ENCODE measurements at regions not wholly inside any gene's neighbourhood (a gene's known extent, or its start where the extent isn't known, plus 50 kb on each side); places are given as distances from the start of the nearest gene placed in this dataset.

- TF ChIP-seq CTCF (IDR thresholded peaks at IDR 0.05; ENCODE audit: extremely low read depth in 1 of 2, insufficient read depth in 1 of 2, low read depth in 1 of 2, low read length in 2 of 2) (no peak), POLR2AphosphoS5 (IDR thresholded peaks at IDR 0.05; ENCODE audit: insufficient read depth, low read depth, low read length) (no peak), EZH2 (IDR thresholded peaks at IDR 0.05; ENCODE audit: borderline replicate concordance, low read depth, low read length, severe bottlenecking) (no peak), POLR2A (IDR thresholded peaks at IDR 0.05; ENCODE audit: low read depth, low read length) (no peak), JUN (IDR thresholded peaks at IDR 0.05; ENCODE audit: borderline replicate concordance, insufficient read depth, insufficient read length, low read depth) (no peak), MYC (IDR thresholded peaks at IDR 0.05; ENCODE audit: low read depth, low read length) (no peak), GATA2 (IDR thresholded peaks at IDR 0.05; ENCODE audit: insufficient read depth, insufficient read length, low read depth, low read length) (no peak), FOS (IDR thresholded peaks at IDR 0.05; ENCODE audit: borderline replicate concordance, insufficient read depth, low read length) (no peak)
- TF ChIP-seq, protein P1, sequence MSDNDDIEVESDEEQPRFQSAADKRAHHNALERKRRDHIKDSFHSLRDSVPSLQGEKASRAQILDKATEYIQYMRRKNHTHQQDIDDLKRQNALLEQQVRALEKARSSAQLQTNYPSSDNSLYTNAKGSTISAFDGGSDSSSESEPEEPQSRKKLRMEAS (IDR thresholded peaks at IDR 0.05; ENCODE audit: insufficient read depth, insufficient read length): no peak
- no TSS peak for BruUV-seq (replicated peaks)
- intact Hi-C loops (cut with micrococcal nuclease): no loop called here
- Histone ChIP-seq H3K27ac (ENCODE audit: insufficient read depth, low read depth, low read length) (no peak overlapping the region), H3K36me3 (ENCODE audit: control insufficient read depth in 2 of 2, extremely low read depth in 1 of 2, insufficient read depth in 2 of 2, low read length in 2 of 2) (no peaks in the 10 kb centered on the region), H3K79me2 (ENCODE audit: control insufficient read depth, insufficient read depth, low read length) (no peaks in the 10 kb centered on the region), H4K20me1 (replicated peaks; ENCODE audit: control insufficient read depth, extremely low read depth, insufficient read depth, low read length) (no peaks in the 10 kb centered on the region), H3K9me1 (replicated peaks; ENCODE audit: control insufficient read depth, extremely low read depth, insufficient read depth, low read length) (no peaks in the 10 kb centered on the region), H2AFZ (ENCODE audit: low read depth, low read length) (no peak overlapping the region), H3K4me2 (ENCODE audit: insufficient read depth, low read length) (no peak overlapping the region), H3K4me3 (replicated peaks in 1 of 3; ENCODE audit: insufficient read depth in 1 of 3, low read depth in 1 of 3, low read length in 3 of 3) (no peak overlapping the region), H3K9ac (replicated peaks; ENCODE audit: extremely low read depth, insufficient read depth, low read length) (no peak overlapping the region), H3K9me3 (replicated peaks; ENCODE audit: control insufficient read depth, insufficient read depth, low read length) (no peaks in the 10 kb centered on the region), H3K27me3 (ENCODE audit: control insufficient read depth in 2 of 2, insufficient read depth in 2 of 2, low read length in 2 of 2) (peaks cover 0 to 2% of the 10 kb centered on the region in 2 experiments), H3K4me1 (ENCODE audit: control insufficient read depth, extremely low read depth, insufficient read depth, low read length) (no peaks in the 10 kb centered on the region)
- ChIA-PET CTCF (no interaction called here), POLR2A (no interaction called here)
- dilution Hi-C loops (cut with MboI; ENCODE audit: extremely low pct_ligation_motif_present, low sequenced_read_pairs): no loop called here
- DNase-seq (ENCODE audit: low read depth, low spot score) (no peak), FAIRE-seq (no peak)
Measured at GRCh38 chr3:5296362-5296761, 108.9 kb downstream of the EDEM1 start.

Measured in endothelial cell of umbilical vein (primary cell).